ENCODE measurements at regions not wholly inside any gene's neighbourhood (a gene's known extent, or its start where the extent isn't known, plus 50 kb on each side); places are given as distances from the start of the nearest gene placed in this dataset.

DNA sequence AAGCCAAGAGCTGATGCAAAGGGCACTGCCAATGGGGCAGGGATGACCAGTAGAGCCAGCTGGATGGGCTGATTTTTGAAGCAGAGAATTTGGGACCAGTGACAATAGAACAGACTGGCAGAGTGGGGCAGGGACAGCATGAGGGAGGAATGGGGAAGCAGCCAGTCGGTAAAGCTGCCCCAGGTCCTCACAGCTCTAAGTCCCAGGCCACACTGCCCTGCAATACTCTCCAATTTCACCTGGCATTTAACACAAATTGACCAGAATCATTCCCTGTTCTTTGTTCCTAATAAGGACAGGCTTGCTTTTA is 186.9 kb downstream of the CTTN start:
- peaks cover 0 to 13% (median 3%) of the 10 kb centered on the region in 7 donors for H3K9me3 Mint-ChIP-seq
- H3K27ac Mint-ChIP-seq: no peak overlapping the region
- ATAC-seq (ENCODE audit: low read depth in 2 of 2) (no peak), DNase-seq (no peak)
- no peak overlapping the region for H3K4me3 Mint-ChIP-seq
- H3K36me3 Mint-ChIP-seq: no peaks in the 10 kb centered on the region
- H3K4me1 Mint-ChIP-seq: no peaks in the 10 kb centered on the region
- H3K27me3 Mint-ChIP-seq: peaks cover 8 to 24% (median 23%) of the 10 kb centered on the region in 3 donors

GRCh38 chr11:70586261-70587074 is 188.1 kb downstream of the CTTN start:
- peaks cover 8 to 29% (median 25%) of the 10 kb centered on the region in 3 donors for H3K27me3 Mint-ChIP-seq
- H3K36me3 Mint-ChIP-seq: no peaks in the 10 kb centered on the region
- no peak overlapping the region for H3K4me3 Mint-ChIP-seq
- ATAC-seq (ENCODE audit: low read depth in 2 of 2) (no peak), DNase-seq (no peak)
- H3K4me1 Mint-ChIP-seq: no peaks in the 10 kb centered on the region
- no peak overlapping the region for H3K27ac Mint-ChIP-seq
- H3K9me3 Mint-ChIP-seq: peaks cover 0 to 13% (median 3%) of the 10 kb centered on the region in 7 donors

DNA sequence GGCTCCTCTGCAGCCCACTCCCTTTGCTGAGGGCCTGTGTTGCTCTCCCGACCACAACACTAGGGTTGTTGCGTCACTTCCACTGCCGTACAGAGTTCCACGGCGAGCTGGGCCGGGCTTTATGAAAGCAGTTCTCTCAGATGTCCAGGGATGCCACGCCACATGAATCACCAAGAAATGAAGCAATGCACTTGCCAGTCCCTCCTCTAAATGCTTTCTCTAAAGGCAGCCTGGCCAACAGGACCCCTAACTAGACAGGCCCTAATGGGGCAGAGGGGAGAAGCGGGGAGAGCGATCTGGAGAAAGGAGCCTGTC is 188.7 kb downstream of the CTTN start:
- H3K9me3 Mint-ChIP-seq: peaks cover 0 to 13% (median 3%) of the 10 kb centered on the region in 7 donors
- DNase-seq (no peak), ATAC-seq (ENCODE audit: low read depth in 2 of 2) (no peak)
- H3K4me3 Mint-ChIP-seq: no peak overlapping the region
- H3K27me3 Mint-ChIP-seq: peaks cover 8 to 29% (median 25%) of the 10 kb centered on the region in 3 donors
- H3K36me3 Mint-ChIP-seq: no peaks in the 10 kb centered on the region
- no peak overlapping the region for H3K27ac Mint-ChIP-seq
- no peaks in the 10 kb centered on the region for H3K4me1 Mint-ChIP-seq

DNA sequence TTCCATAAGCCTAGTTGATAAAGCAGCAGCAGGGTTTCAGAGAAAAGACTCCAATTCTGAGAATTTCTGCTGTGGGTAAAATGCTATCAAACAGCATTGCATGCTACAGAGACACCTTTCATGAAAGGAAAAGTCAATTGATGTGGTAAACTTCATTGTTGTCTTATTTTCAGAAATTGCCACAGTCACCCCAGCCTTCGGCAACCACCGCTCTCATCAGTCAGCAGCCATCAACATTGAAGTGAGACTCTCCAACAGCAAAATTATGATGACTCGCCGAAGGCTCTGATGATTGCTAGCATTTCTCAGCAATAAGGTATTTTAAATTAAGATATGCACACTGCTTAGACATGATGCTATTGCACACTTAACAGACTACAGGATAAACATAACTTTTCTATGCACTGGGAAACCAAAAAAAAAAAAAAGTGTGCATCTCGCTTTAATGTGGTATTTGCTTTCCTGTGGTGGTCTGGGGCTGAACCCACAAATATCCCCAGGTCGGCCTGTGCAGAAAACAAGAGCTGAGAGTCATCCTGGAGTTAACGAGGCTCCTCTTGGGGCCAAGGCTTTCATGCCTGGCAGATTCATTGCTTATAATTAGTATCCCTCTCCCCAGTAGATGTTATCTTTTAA is 192.1 kb downstream of the CTTN start:
- Mint-ChIP-seq H3K9me3 (peaks cover 0 to 11% (median 3%) of the 10 kb centered on the region in 7 donors), H3K4me3 (no peak overlapping the region), H3K36me3 (no peaks in the 10 kb centered on the region), H3K27me3 (peaks cover 6 to 26% (median 21%) of the 10 kb centered on the region in 3 donors), H3K4me1 (no peaks in the 10 kb centered on the region), H3K27ac (no peak overlapping the region)
- ATAC-seq (ENCODE audit: low read depth in 2 of 2) (no peak), DNase-seq (no peak)

GRCh38 chr11:70592641-70593165 is 194.4 kb downstream of the CTTN start:
- Mint-ChIP-seq H3K27ac (no peak overlapping the region), H3K36me3 (no peaks in the 10 kb centered on the region), H3K9me3 (peaks cover 0 to 5% (median 3%) of the 10 kb centered on the region in 7 donors), H3K4me3 (peak overlapping the region in 1 of 8 donors; percentile 42), H3K4me1 (no peaks in the 10 kb centered on the region), H3K27me3 (peaks cover 9 to 23% (median 22%) of the 10 kb centered on the region in 3 donors)
- DNase-seq (no peak), ATAC-seq (ENCODE audit: low read depth in 2 of 2) (no peak)

GRCh38 chr11:70593446-70593983 is 195.2 kb downstream of the CTTN start:
- no peak for DNase-seq

GRCh38 chr11:70594031-70594430 is 195.7 kb downstream of the CTTN start:
- peaks cover 4 to 22% (median 21%) of the 10 kb centered on the region in 3 donors for H3K27me3 Mint-ChIP-seq
- DNase-seq (no peak), ATAC-seq (ENCODE audit: low read depth in 2 of 2) (no peak)
- H3K36me3 Mint-ChIP-seq: no peaks in the 10 kb centered on the region
- no peak overlapping the region for H3K4me3 Mint-ChIP-seq
- peaks cover 0 to 5% (median 1%) of the 10 kb centered on the region in 7 donors for H3K9me3 Mint-ChIP-seq
- no peaks in the 10 kb centered on the region for H3K4me1 Mint-ChIP-seq
- no peak overlapping the region for H3K27ac Mint-ChIP-seq

More at GRCh38 chr11:70593446-70593983, 195.2 kb downstream of the CTTN start:
- Mint-ChIP-seq H3K9me3 (peaks cover 0 to 5% (median 1%) of the 10 kb centered on the region in 7 donors), H3K27me3 (peaks cover 5 to 24% (median 22%) of the 10 kb centered on the region in 3 donors), H3K27ac (no peak overlapping the region), H3K36me3 (no peaks in the 10 kb centered on the region), H3K4me1 (no peaks in the 10 kb centered on the region), H3K4me3 (no peak overlapping the region)
- ATAC-seq (ENCODE audit: low read depth in 2 of 2): no peak

- no peaks in the 10 kb centered on the region for H3K36me3 Mint-ChIP-seq
- H3K4me3 Mint-ChIP-seq: no peak overlapping the region
- DNase-seq (no peak), ATAC-seq (ENCODE audit: low read depth in 2 of 2) (no peak)
- peaks cover 0 to 1% (median under 1%) of the 10 kb centered on the region in 7 donors for H3K9me3 Mint-ChIP-seq
- H3K27me3 Mint-ChIP-seq: peaks cover 4 to 22% (median 21%) of the 10 kb centered on the region in 3 donors
- no peak overlapping the region for H3K27ac Mint-ChIP-seq
- no peaks in the 10 kb centered on the region for H3K4me1 Mint-ChIP-seq
Measured at GRCh38 chr11:70594606-70595005, 196.3 kb downstream of the CTTN start.

DNA sequence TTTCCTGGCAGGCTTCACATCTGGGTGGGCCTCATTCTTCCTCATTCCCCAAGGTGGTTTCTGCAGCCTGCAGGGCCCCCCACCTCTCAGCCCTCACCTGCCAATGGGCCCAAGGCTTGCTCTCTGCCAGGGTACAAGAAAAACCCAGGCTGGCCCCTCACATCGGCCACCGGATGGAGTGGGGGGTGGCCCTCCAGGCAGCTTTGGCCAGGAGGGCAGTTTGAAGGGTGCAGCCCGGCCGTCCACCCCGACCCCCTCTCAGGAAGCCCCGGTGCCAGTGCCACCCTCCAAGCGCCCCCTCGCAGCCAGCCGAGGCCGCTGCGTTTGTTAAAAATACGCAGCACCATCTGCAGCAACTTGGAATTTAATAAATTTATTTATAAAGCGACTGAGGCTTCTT is 196.7 kb downstream of the CTTN start:
- DNase-seq: no peak

DNA sequence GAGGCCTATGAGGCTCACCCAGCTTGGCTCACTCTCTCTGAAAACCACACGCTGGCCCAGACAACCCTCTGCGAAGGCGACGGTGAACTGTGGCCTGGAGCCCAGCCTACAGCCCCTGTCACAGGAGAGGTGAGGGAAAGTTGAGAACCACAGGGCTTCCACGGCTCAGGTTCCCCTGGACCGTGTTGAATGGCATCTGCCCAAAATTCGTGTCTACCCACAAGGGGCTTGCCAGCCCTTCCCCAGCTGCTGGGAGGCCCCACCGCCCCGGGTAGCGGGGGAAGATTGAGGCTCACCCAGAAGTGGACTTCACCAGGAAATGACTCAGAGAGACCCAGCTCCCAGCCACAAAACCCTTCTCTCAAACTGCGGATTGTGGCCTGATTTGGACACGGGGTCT is 197.1 kb downstream of the CTTN start:
- Mint-ChIP-seq H3K9me3 (no peaks in the 10 kb centered on the region), H3K4me1 (no peaks in the 10 kb centered on the region), H3K27ac (no peak overlapping the region), H3K27me3 (peaks cover 4 to 26% (median 22%) of the 10 kb centered on the region in 3 donors), H3K36me3 (no peaks in the 10 kb centered on the region), H3K4me3 (no peak overlapping the region)
- no peak for ATAC-seq (ENCODE audit: low read depth in 2 of 2)
- DNase-seq: no peak

More for the DNA sequence above, 196.7 kb downstream of the CTTN start:
- H3K4me3 Mint-ChIP-seq: no peak overlapping the region
- H3K9me3 Mint-ChIP-seq: no peaks in the 10 kb centered on the region
- peaks cover 4 to 25% (median 22%) of the 10 kb centered on the region in 3 donors for H3K27me3 Mint-ChIP-seq
- no peaks in the 10 kb centered on the region for H3K4me1 Mint-ChIP-seq
- no peak overlapping the region for H3K27ac Mint-ChIP-seq
- H3K36me3 Mint-ChIP-seq: no peaks in the 10 kb centered on the region
- no peak for ATAC-seq (ENCODE audit: low read depth in 2 of 2)

DNA sequence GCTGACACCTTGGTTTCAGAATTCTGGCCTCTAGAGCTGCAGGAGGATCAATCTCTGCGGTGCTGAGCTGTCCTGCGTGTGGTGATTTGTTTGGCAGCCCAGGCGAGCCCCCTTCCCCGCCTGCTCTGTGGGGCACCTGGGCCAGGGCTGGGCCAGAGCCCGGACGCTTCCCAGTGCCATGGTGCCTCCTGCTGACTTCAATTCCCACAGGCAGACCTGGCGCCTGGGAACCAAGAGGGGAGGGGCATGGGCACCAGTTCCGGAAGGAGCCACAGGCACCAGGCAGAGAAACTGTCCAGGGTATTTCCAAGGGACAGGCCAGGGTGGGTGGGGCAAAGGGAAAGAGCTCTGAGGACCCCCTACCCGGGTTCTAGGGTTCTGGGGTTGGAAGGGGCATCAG is 197.8 kb downstream of the CTTN start:
- DNase-seq: no peak
- Mint-ChIP-seq H3K4me1 (no peaks in the 10 kb centered on the region), H3K27me3 (peaks cover 4 to 21% (median 18%) of the 10 kb centered on the region in 3 donors), H3K4me3 (no peak overlapping the region), H3K27ac (no peak overlapping the region), H3K9me3 (no peaks in the 10 kb centered on the region), H3K36me3 (no peaks in the 10 kb centered on the region)
- no peak for ATAC-seq (ENCODE audit: low read depth in 2 of 2)

- ATAC-seq (ENCODE audit: low read depth in 2 of 2): no peak
- peaks cover 4 to 22% (median 16%) of the 10 kb centered on the region in 3 donors for H3K27me3 Mint-ChIP-seq
- no peak for DNase-seq
- H3K4me3 Mint-ChIP-seq: no peak overlapping the region
- H3K4me1 Mint-ChIP-seq: no peaks in the 10 kb centered on the region
- H3K36me3 Mint-ChIP-seq: no peaks in the 10 kb centered on the region
- H3K9me3 Mint-ChIP-seq: no peaks in the 10 kb centered on the region
- no peak overlapping the region for H3K27ac Mint-ChIP-seq
Measured at GRCh38 chr11:70597006-70597555, 198.8 kb downstream of the CTTN start.

DNA sequence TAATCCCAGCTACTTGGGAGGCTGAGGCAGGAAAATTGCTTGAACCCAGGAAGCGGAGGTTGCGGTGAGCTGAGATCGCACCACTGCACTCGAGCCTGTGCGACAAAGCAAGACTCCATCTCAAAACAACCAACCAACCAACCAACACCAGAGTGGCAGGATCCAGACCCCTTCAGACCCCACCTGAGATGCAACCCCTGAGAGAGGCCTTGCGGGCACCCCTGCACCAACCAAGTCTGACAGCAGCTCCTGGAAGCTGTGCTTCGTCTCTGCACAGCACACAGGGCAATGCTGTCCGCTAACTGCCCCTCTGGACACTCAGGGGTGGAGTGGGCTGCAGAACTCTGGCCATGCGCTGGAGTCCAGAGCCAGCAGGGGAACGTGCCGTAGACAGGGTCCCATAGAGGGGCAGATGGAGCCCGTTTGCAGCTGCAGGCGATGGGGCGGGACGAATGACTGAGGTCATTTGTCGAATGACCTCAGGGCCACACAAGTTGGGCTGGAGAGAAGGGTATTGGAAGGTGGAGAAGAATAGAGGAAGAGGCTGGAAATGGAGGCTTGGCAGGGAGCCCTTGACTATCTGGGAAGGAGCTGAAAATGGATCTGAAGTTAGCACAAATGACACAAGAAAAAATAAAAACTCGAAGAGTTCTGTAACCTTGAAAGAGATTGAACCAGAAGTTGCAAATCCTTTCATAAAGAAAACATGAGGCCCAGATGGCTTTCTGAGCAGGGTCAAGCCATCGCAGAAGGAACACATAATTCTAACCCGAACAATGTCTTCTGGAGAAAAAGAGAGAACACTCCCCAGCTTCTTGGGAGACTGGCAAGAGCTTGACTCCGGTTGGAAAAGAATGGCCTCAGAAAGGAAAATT is 199.7 kb downstream of the CTTN start:
- Mint-ChIP-seq H3K36me3 (no peaks in the 10 kb centered on the region), H3K27me3 (peaks cover 4 to 26% (median 16%) of the 10 kb centered on the region in 3 donors), H3K27ac (no peak overlapping the region), H3K4me1 (no peaks in the 10 kb centered on the region), H3K4me3 (no peak overlapping the region), H3K9me3 (no peaks in the 10 kb centered on the region)
- ATAC-seq (ENCODE audit: low read depth in 2 of 2) (no peak), DNase-seq (no peak)
